Ecto neural progenitor cell (in vitro differentiated cells): ENCODE measurements at regions not wholly inside any gene's neighbourhood (a gene's known extent, or its start where the extent isn't known, plus 50 kb on each side); places are given as distances from the start of the nearest gene placed in this dataset.
"Not testable (repeated sequence)": the region's sequence is repeated elsewhere in the genome, so short reads cannot be mapped to it uniquely, and the experiment has no call there.

ENCODE experiments used
- DNase-seq: peaks from one replicate; pipeline ENCODE4 v3.0.0-alpha.2; 2018; ENCODE audit warnings: low spot score

DNA sequence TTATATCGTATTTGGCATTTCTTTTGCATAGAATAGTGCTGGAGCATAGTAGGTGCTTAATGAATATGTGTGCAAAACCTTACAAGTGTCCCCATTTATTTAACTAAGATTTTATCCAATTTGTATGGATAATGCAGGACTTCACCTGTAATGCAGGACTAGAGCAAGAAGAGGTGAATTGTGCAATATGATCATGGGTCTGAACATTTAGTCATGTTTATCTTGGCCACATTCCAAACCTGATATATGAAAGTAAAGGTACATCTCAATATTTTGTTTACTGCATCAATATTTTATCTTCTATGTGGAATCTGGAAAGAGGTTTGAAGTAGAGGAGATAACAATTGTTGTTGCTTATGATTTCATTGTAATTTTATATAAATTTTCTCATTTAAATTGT, 1626.7 kb upstream of the B3GALT2 start:
- no peak for DNase-seq

DNA sequence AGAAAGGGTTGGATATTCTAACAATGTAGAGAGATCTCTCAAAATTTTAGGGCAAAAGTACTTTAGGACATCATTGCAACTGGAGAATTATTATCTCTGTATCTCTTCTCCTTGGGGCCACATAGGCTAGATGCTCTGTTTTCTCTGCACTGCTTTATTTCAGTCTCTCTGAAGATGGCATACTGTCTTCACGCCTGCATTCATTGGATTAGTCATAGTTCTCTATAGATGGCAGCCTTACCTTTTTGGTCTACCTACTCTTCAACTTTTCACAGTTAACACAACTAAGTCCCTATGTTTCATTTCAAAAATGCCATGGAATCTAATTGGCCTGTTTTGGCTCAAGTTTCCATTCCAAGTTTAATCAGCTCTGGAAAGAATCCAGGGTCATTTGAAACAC, 1623.3 kb upstream of the B3GALT2 start:
- no peak for DNase-seq

DNA sequence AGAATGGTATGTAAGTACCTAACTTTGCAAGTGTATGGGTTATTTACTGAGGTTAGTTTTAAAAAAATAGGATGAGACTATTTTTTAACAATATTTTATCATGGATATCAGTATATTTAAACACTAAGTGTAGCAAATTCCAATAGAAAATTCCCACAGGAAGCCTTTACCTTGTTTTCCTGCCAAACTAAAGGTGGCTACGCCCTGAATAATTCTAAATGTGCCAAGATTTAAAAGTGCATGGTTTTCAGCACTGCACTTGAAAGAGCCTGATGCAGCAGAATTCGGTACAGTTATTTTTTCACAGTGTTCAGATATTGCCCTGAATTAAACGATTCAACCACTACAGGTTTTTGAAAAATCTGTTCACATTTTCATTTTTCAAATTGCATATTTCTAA, 1622.8 kb upstream of the B3GALT2 start:
- no peak for DNase-seq

DNA sequence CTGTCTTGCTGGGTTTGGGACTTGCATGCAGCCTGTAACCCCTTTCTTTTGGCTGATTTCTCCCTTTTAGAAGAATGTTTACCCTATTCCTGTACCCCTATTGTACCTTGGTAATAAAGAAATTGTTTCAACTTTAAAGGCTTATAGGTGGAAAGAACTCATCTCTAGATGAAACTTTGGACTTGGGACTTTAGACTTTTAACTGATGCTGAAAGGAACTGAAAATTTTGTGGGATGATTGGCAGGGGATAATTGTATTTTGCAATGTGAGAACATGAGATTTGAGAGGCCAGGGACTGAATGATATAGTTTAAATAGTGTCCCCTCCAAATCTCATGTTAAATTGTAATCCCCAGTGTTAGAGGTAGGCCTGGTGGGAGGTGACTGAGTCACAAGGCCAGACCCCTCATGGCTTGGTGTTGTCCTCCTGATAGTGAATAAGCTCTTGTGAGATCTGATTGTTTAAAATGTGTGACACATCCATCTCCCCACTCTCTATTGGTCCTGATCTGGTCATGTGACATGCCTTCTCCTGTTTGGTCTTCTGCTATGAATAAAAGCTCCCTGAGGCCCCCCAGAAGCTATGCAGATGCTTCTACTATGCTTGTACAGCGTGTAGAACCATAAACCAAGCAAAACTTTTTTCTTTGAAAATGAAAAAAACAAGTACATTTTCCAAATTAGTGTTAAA, 1621.3 kb upstream of the B3GALT2 start:
- DNase-seq, result no peak

DNA sequence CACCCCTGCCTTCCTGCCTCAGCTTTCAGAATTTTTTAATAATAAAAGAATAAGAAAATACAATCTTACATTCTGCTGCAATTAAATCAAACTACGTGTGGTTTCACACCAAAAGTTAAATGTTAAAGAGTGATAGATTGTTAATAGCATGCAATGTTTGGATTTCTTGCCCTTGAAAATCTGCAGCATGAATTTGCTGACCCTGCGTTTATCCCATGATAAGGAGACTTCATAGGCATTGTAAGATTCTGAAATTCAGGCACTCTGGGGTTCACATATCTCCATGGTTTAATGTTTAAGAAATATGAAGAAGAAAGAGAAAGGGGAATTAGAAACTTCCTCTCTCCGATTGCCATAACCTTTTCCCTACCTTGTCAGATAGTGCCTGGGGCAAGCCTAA, 1616.2 kb upstream of the B3GALT2 start:
- no peak for DNase-seq

DNA sequence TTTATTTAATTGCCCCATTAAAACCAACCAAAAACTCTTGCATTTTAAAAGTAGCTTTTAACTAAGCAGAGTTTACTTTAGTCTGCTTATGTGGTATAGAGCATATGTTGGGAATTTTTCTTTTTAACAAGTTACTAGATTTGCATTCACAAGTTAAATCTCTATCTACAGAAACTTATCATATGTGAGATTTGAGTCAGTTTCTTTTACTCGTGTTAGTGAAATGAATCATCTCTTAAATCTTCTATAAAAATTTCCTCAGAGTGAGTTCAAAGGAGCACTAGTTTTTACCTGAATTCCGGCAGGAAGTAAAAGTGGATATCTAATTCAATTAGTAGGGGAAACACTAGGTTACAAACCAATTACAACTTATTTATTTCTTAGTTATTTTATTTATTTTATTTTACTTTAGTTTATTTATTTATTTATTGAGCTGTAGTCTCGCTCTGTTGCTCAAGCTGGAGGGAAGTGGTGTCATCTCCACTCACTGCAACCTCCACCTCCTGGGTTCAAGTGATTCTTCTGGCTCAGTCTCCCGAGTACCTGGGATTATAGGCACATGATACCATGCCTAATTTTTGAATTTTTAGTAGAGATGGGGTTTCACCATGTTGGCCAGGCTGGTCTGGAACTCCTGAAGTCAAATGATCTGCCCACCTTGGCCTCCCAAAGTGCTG, 1609.6 kb upstream of the B3GALT2 start:
- DNase-seq, result no peak

DNA sequence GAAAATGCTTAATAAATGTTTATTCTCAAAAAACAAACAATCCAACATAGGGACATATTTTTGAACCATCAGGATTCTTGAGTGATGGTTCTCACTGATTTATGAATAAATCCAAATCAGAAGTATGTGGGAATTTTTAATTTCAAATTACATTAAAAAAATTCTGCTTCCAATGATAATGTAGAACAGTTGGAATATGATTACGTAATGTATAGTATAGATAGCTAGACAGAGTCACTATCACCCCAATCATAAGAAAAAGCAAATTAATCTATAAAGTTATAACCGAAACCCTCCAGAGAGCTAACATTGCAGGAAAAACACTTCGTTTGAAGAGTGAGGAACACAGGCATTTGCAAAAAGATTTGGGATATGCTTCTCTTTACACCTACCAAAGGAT, 1600.6 kb upstream of the B3GALT2 start:
- DNase-seq, result no peak

DNA sequence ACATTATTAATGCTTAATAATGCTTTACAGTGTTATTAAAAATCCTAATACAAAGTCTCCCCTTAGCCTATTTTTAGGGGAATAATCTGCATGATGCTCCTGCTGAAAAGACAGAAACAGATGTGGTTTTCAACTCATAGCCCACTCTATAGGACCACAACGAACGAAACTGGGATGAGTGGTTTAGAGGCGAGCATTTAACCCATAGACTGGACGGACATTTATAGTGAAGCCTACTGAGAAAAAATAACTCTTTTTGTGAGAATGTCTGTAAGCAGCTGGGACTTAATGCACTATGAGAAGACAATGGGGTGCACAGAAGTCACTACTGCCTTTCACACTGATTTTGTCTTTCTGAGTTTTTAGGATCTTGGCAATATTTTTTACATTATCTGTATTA, 1599.6 kb upstream of the B3GALT2 start:
- DNase-seq, result no peak

DNA sequence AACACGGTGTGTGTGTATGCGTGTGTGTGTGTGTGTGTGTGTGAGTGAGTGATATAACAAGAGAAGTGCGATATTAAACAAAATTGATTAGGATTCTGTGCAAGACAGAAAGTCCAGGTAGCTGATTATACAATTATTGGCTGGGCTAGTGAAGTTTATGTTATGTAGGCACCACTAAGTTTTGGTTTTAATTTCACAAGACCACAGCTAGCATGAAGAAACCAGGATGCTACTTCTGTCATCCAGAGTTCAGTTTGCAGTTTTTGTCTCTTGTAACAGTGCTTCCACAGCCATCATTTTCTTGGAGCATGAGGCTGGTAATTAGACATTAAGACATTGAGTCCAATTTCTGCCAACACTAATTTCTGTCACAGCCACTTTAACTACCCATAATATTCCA, 1590.2 kb upstream of the B3GALT2 start:
- no peak for DNase-seq

DNA sequence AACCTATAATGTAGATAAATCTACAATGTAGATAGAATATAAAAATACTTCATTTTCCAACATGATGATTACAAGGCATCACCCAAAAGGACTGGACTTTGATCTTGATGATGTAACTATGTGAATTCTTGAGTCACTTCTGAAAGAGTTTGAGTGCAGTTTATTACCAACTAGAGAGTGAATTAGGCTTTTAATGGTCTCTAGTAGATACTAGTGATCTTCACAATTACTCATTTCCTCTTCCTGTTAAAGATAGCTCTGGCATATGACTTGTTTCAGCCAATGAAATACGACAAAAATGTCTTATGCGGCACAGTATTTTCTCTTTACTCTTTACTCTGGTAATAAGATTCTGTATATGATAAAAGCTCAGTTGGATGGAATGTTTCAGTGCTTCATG, 1588.1 kb upstream of the B3GALT2 start:
- no peak for DNase-seq

DNA sequence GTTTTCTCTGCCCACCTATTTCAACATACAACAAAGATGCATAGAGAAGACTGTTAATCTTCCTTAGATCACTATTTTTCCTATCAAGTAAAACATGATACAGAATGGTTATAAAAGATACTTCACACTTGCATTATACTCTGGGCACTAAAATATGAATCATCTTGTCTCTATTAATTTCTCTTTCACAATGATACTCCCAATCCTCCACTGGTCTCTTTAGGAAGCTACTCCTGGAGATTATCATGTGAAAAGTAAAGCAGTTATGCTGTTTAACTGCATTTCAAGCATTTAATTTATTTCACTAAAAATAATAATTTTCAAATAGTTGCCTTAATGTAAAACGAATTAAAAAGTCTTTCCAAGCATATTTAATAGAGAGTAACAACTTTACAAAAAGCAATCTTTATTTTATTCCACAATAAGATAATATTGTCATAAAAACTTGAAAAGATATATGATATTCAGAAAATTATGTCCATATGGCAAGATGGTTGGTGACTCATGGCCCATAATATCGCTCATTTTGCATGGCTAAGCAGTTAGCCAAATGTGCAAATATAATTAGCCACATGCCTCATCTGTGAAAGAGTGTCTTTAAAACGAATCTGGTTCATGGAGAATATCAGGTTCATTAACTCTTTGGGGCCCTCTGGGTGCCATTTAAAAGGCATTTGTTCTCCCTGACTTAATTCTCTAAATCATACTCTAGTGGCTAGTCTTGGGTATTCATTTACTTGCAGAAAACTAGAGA, 1569.0 kb upstream of the B3GALT2 start:
- no peak for DNase-seq

DNA sequence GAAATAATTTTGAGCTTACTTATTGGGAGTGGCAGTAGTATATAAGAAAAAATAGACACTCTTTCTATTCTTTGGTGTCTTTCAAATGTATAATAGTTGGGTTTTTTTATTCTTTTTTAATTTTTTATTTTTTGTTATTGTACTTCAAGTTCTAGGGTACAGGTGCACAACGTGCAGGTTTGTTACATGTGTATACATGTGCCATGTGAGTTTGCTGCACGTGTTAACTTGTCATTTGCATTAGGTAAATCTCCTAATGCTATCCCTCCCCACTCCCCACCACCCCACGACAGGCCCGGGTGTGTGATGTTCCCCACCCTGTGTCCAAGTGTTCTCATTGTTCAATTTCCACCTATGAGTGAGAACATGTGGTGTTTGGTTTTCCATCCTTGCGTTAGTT, 1552.4 kb upstream of the B3GALT2 start:
- DNase-seq, result not testable (repeated sequence)

DNA sequence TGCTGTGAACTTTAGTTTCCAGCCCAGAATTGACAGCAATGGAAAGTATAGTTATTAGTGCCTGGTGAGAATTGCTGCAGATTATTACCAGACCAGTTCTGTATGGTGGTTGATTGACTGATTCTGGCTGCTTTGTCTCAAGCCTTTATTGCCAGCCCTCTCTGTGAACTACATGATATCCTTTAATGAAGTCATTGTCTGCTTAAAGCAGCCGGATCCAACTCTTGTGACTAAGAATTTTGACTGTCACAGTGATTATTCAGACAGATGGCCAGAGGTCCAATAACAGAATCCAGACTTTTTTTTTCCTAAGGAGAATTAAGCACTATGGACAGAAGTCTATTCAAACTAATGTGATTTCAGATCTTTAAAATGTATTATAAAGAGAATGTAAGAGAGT, 1548.6 kb upstream of the B3GALT2 start:
- DNase-seq, result no peak

DNA sequence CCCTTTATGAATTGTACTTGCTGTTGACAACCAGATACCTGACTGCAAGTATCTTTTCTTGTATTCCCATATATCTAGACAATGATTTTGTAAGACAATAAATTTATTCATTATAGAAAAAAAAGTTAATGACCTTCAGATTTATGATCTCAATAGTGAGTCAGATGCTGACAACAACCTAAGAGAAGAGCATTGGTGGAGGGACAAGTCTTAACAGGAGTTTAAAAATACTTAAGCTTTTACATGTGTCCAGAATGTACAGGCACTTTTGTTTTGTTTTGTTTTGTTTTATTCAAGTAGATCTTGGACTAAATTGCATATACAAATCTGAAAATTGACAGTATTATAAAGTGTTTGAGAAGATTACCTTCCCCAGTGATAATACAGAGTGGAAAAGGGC, 1544.6 kb upstream of the B3GALT2 start:
- DNase-seq, result no peak

DNA sequence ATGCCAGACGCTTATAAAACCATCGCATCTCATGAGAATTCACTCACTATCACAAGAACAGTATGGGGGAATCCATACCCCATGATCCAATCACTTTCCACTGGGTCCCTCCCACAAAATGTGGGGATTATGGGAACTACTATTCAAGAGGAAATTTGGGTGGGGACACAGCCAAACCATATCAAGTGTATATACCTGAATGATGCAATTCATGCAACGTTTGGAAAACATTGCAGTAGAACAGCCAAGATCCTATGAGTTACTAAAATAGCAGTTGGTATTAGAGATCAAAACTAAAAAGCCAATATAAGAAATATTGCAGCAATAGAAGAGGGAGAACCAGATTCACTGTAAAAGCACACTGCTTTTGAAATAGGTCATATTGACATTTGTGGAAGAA, 1543.9 kb upstream of the B3GALT2 start:
- DNase-seq, result no peak

DNA sequence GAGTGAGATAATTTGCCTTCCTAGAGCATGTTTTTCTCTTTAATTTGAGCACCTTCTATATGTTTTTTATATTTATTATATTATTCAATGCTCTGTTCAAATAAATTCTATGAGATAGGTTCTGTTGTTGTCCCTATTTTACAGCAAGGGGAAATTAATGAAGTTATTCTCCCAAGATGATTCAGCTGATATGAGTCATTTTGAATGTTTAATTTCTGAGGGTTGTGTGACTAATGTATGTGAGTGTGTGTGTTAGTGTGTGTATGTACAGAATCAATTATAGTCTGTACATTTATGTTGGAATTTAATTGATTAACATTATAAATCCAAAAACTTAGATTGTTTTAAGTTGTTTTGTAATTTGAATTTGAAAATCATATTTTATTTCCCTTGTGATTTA, 1536.7 kb upstream of the B3GALT2 start:
- DNase-seq, result no peak

DNA sequence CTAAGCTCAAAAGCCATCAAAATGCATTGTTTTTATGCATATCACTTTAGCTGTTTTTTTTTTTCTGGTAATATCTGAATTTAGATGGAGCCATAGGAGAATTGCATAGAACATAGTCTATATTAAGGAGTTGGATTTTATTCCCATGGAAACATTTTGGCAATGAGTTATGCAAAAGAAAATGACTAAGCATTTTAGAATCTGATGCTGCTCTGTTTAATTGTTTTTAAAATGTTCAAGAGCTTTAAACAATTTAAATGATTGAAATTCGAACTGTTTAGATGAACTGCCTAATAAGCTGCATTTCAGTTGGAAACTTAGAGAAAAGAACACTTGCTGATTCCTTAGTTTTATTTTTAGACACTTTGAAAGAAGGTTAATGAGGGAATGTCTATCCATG, 1531.5 kb upstream of the B3GALT2 start:
- DNase-seq, result no peak

DNA sequence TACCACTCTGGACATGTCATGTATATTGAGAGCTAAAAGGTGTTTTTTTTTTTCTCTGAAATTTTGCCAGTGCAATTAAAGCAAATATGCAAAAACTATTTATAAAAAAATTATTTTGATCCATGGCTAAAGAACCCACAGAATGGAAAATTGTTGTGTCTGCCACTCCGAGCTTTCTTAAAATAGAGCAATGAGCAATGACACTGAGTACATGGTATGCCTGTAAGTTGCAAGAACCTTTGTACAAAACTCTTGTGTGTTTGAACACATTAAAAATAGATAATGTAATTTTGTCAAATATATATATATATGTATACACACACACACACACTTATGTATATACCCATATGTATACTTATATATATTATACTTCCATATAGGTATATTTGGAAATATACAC, 1530.9 kb upstream of the B3GALT2 start:
- DNase-seq, result no peak

DNA sequence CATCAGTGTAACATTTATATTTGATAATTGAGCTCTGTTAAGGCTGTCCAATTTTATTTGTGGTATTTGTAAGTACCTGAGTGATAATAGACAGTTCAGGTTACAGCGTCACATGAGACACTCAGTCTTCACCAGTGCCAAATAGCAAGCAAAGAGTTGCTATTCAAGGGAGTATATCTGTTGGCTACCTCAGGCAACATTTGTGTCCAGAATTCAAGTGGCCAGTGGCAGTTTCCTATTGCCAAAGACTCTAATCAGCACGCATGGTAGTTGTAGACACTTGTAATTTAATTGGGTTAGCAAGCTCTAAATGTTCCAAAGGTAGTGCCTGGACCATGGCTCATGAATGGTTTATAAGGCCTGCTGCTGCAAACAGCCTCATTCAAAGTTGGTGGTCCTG, 1524.3 kb upstream of the B3GALT2 start:
- no peak for DNase-seq

DNA sequence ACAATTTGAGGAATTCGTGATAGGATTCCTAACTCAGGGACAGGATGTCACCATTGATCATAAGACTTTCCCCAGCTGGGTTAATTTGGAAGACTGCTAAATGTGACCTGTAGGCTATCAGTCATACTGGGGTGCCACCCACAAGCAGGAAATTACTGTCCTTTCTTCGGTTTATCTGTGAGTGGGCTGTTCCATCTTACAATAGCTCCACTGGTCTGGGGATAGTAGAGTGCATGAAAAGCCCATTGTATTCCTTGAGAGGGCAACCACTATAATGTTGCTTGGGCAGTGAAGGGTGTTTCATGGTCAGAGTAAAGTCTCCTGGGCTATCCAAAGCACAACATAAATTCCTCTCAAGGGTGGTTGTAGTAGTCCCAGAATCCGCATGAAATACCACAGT, 1523.0 kb upstream of the B3GALT2 start:
- no peak for DNase-seq

DNA sequence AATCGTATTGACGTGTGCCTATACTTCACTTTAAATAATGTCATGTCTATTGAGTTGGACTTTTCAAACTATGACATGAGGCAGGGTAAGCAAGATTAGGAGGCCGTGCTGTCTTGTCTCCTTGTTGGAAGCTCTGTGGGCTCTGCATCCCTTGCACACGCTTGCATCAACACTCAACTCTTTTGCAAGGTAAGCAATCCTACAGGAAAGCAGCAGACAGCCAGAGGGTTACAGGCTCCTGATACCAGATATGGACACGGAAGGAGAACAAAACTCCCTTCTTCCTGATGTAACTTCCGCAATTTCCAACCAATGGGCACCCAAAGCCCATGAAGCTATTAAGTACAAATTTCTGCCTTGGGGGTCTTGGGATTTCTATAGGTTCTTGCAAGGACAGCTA, 1520.7 kb upstream of the B3GALT2 start:
- DNase-seq, result no peak

DNA sequence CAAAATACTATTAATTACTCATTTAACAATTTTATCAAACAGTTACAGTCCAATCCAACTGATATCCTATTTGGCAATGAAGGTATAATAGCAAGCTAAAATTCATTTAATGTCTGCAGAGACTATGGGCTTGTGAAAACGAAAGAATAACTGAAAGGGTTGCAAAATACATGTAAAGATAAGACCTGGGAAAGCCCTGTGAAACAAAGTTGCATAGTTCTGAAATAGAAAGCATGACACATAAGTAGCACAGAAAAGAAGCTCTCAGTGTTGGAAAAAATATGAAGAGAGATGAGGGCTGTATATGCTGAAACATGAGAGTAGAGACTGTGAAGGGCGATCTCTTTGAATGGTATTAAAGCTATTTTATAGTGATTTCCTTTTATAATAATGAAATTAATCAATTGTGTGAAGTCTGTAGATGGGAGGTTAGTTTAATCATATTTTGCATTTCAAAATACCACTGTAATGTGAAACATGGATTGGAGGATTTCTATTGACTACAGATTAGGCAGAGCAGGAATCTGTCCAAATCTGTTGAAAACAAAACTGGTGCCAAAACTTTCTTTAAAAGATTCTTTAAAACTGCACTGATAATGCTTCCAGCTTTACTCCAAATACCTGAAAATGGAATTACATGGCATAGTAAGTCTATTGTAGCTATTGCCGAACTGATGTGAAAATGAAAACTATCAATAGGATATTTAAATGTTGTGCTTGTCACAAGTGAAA, 1518.9 kb upstream of the B3GALT2 start:
- no peak for DNase-seq

DNA sequence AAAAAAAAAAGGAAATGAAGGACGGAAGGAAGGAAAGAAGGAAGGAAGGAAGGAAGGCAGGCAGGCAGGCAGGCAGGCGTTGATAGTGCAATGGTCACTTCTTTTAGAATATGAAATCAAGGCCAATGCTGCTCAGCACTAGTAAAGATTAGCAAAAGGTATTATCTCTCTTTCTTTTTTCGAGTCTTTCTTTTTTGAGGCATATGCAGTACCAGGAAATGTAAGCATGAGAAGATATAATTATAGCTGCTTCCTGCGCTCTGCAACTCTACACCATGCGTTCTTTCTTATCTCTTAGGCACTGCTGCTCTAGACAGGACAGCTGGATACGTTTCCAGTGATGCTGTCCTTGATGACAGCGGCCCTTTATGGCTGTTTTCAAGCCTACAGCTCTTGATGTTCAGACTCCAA, 1512.5 kb upstream of the B3GALT2 start:
- DNase-seq, result no peak
